HCT116 (cell line): ENCODE measurements at regions not wholly inside any gene's neighbourhood (a gene's known extent, or its start where the extent isn't known, plus 50 kb on each side); places are given as distances from the start of the nearest gene placed in this dataset.
"Not testable (repeated sequence)": the region's sequence is repeated elsewhere in the genome, so short reads cannot be mapped to it uniquely, and the experiment has no call there.

Experiments used
- ATAC-seq: fragments of 200-7000 bp; cut with Tn5 transposase; 2 replicates; pipeline ENCODE4 v1.9.1; 2020; ENCODE audit warnings: mild to moderate bottlenecking, moderate library complexity
- BruUV-seq: library from RNA; stranded (reverse); fragments of 400-500 nt; replicated peaks from 2 replicates; lab custom pipeline; 2021; lab: Mats Ljungman, UMichigan
- CTCF ChIA-PET: fragments of 300-600 bp; sonication (Branson Sonifier 250); formaldehyde crosslinking; loops from one replicate; lab custom pipeline; 2021; ENCODE audit warnings: antibody characterized with exemption; lab: Charles Lee
- POLR2A ChIA-PET: fragments of 300-600, 350-600 bp; sonication (Branson Sonifier 250); formaldehyde crosslinking; loops from one replicate; lab custom pipeline; 2021; ENCODE audit warnings: antibody characterized with exemption; lab: Charles Lee
- RAD21 ChIA-PET, 2 experiments: fragments of 300-600 bp; sonication (Branson Sonifier 250); formaldehyde crosslinking; loops; one replicate each; lab custom pipeline; 2023; ENCODE audit warnings: low total read pairs in 2 of 2; ENCODE audit not compliant: uncharacterized antibody in 2 of 2, unreplicated experiment in 2 of 2, low non-redundant PET in 1 of 2; lab: Charles Lee
- DNase-seq: peaks from one replicate; pipeline ENCODE4 v3.0.0-alpha.2; 2010; ENCODE audit warnings: low read depth, low spot score
- H2AFZ ChIP-seq: fragments of 200-600 bp; shearing (Covaris generic), sonication (generic); 2 replicates; pipeline ENCODE4 v1.6.1; 2017; ENCODE audit warnings: low read depth, mixed run types, mixed read lengths, antibody characterized with exemption, low read length; ENCODE audit not compliant: poor library complexity, severe bottlenecking
- H3K27ac ChIP-seq: 2 replicates; pipeline ENCODE4 v1.5.1; 2012; ENCODE audit warnings: low read depth, low read length
- H3K27me3 ChIP-seq: fragments of 200-600 bp; sonication (generic); 2 replicates; pipeline ENCODE4 v1.6.1; 2016; ENCODE audit warnings: mixed run types, low read length, mixed read lengths; ENCODE audit not compliant: insufficient read depth
- H3K36me3 ChIP-seq, 2 experiments: fragments of 200-500 bp in 1 of 2; fragments of 200-600 bp in 1 of 2; sonication (Bioruptor generic) in 1 of 2; sonication (generic) in 1 of 2; 2 replicates each; pipeline versions ENCODE4 v1.5.1 to v1.6.1; 2014 to 2016; ENCODE audit warnings: low read length in 2 of 2, inconsistent platforms in 1 of 2, mixed read lengths in 1 of 2, mixed run types in 1 of 2; ENCODE audit not compliant: insufficient read depth in 2 of 2, control insufficient read depth in 1 of 2
- H3K4me1 ChIP-seq, 2 experiments: fragments of 200-600 bp in 1 of 2; sonication (generic) in 1 of 2; 2 replicates each; pipeline versions ENCODE4 v1.5.1 to v1.6.1; 2012 to 2017; ENCODE audit warnings: low read length in 2 of 2, inconsistent platforms in 1 of 2, mild to moderate bottlenecking in 1 of 2, mixed read lengths in 1 of 2, mixed run types in 1 of 2, moderate library complexity in 1 of 2; ENCODE audit not compliant: insufficient read depth in 2 of 2, control insufficient read depth in 1 of 2
- H3K4me2 ChIP-seq: fragments of 200-600 bp; sonication (generic); 2 replicates; pipeline ENCODE4 v1.6.1; 2017; ENCODE audit warnings: mixed run types, low read length, mixed read lengths
- H3K4me3 ChIP-seq, 2 experiments: fragments of 200-600 bp in 1 of 2; sonication (generic) in 1 of 2; replicated peaks in 1 of 2; 2 replicates each; pipeline ENCODE4 v1.5.1; 2011 to 2016; ENCODE audit warnings: low read length in 2 of 2, control low read depth in 1 of 2, low read depth in 1 of 2, mild to moderate bottlenecking in 1 of 2, mixed read lengths in 1 of 2, mixed run types in 1 of 2
- H3K79me2 ChIP-seq: fragments of 200-600 bp; sonication (generic); 2 replicates; pipeline ENCODE4 v1.6.1; 2017; ENCODE audit warnings: mild to moderate bottlenecking, mixed run types, low read length, moderate library complexity, mixed read lengths; ENCODE audit not compliant: insufficient read depth
- H3K9ac ChIP-seq: fragments of 200-600 bp; sonication (generic); 2 replicates; pipeline ENCODE4 v1.6.1; 2016; ENCODE audit warnings: low read length, mixed read lengths
- H3K9me2 ChIP-seq: fragments of 200-600 bp; sonication (generic), shearing (Covaris generic); 2 replicates; pipeline ENCODE4 v1.6.1; 2017; ENCODE audit warnings: mixed run types, mild to moderate bottlenecking, moderate library complexity; ENCODE audit not compliant: insufficient read depth
- H3K9me3 ChIP-seq, 2 experiments: fragments of 200-500 bp in 1 of 2; fragments of 200-600 bp in 1 of 2; sonication (Bioruptor generic) in 1 of 2; sonication (generic) in 1 of 2; 2 replicates each; pipeline ENCODE4 v1.6.1; 2014 to 2017; ENCODE audit warnings: low read length in 2 of 2, mixed read lengths in 2 of 2, inconsistent platforms in 1 of 2, low read depth in 1 of 2, mild to moderate bottlenecking in 1 of 2, mixed run types in 1 of 2, moderate library complexity in 1 of 2; ENCODE audit not compliant: control insufficient read depth in 1 of 2, insufficient read depth in 1 of 2
- H4K20me1 ChIP-seq: fragments of 200-600 bp; sonication (generic), shearing (Covaris generic); 2 replicates; pipeline ENCODE4 v1.6.1; 2017; ENCODE audit warnings: mixed run types, mild to moderate bottlenecking, moderate library complexity; ENCODE audit not compliant: insufficient read depth
- CBX3 ChIP-seq: IDR thresholded peaks from 2 replicates; pipeline ENCODE4 v1.6.1; 2012; ENCODE audit warnings: low read depth
- JUND ChIP-seq: IDR thresholded peaks from 2 replicates; pipeline ENCODE4 v1.6.1; 2012
- SRF ChIP-seq: IDR thresholded peaks from 2 replicates; pipeline ENCODE4 v1.6.1; 2012; ENCODE audit warnings: low read depth
- TCF7L2 ChIP-seq: IDR thresholded peaks from 2 replicates; pipeline ENCODE4 v1.7.0; 2011; ENCODE audit warnings: borderline replicate concordance, inconsistent platforms; ENCODE audit not compliant: insufficient read depth, insufficient read length; ENCODE audit errors: extremely low read depth
- intact Hi-C: fragments of 100-400 bp; cut with micrococcal nuclease; formaldehyde crosslinking; loops from 2 replicates; pipeline ENCODE4 v1.10.0; 2022
- TF ChIP-seq, protein P1 (sequence below), 3 experiments: fragments of 200-600 bp in 1 of 3; sonication (generic) in 1 of 3; IDR thresholded peaks in 2 of 3; conservative IDR thresholded peaks in 1 of 3; 2 replicates each; pipeline ENCODE4 v1.5.1; 2012 to 2017; ENCODE audit warnings: low read depth in 2 of 3, low read length in 2 of 3, antibody characterized with exemption in 1 of 3, borderline replicate concordance in 1 of 3, control low read depth in 1 of 3, mild to moderate bottlenecking in 1 of 3, mixed read lengths in 1 of 3, mixed run types in 1 of 3, moderate library complexity in 1 of 3; ENCODE audit not compliant: insufficient read depth in 1 of 3
- TF ChIP-seq, protein P2 (sequence below): IDR thresholded peaks from 2 replicates; pipeline ENCODE4 v1.6.1; 2012

GRCh38 chr21:41568606-41569385, 60.8 kb upstream of the TMPRSS2 start (continued):
- TF ChIP-seq, protein P1, sequence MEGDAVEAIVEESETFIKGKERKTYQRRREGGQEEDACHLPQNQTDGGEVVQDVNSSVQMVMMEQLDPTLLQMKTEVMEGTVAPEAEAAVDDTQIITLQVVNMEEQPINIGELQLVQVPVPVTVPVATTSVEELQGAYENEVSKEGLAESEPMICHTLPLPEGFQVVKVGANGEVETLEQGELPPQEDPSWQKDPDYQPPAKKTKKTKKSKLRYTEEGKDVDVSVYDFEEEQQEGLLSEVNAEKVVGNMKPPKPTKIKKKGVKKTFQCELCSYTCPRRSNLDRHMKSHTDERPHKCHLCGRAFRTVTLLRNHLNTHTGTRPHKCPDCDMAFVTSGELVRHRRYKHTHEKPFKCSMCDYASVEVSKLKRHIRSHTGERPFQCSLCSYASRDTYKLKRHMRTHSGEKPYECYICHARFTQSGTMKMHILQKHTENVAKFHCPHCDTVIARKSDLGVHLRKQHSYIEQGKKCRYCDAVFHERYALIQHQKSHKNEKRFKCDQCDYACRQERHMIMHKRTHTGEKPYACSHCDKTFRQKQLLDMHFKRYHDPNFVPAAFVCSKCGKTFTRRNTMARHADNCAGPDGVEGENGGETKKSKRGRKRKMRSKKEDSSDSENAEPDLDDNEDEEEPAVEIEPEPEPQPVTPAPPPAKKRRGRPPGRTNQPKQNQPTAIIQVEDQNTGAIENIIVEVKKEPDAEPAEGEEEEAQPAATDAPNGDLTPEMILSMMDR (IDR thresholded peaks at IDR 0.05 in 2 of 3, conservative IDR thresholded peaks at IDR 0.05 in 1 of 3; ENCODE audit: borderline replicate concordance in 1 of 3, insufficient read depth in 1 of 3, low read depth in 2 of 3, low read length in 2 of 3): no peak
- no peak for TF ChIP-seq CBX3
- TF ChIP-seq, protein P2, sequence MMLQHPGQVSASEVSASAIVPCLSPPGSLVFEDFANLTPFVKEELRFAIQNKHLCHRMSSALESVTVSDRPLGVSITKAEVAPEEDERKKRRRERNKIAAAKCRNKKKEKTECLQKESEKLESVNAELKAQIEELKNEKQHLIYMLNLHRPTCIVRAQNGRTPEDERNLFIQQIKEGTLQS: no peak

GRCh38 chr21:41567901-41568510, 60.0 kb upstream of the TMPRSS2 start:
- H3K4me2 ChIP-seq: no peak overlapping the region
- H3K27me3 ChIP-seq: peaks cover 5% of the 10 kb centered on the region; the same call in 1 of the 2 replicates
- ATAC-seq (no peak), DNase-seq (no peak)
- BruUV-seq: no TSS peak
- H3K27ac ChIP-seq: no peak overlapping the region
- H3K79me2 ChIP-seq: no peaks in the 10 kb centered on the region
- POLR2A ChIA-PET: no interaction called here
- no peak overlapping the region for H3K9ac ChIP-seq
- H3K9me3 ChIP-seq: no peaks in the 10 kb centered on the region
- H3K4me1 ChIP-seq: no peaks in the 10 kb centered on the region
- intact Hi-C loops: no loop called here
- no peaks in the 10 kb centered on the region for H4K20me1 ChIP-seq
- no peak overlapping the region for H2AFZ ChIP-seq
- TF ChIP-seq SRF: no peak
- TF ChIP-seq CBX3: no peak
- no peak for TF ChIP-seq JUND
- no peak for TF ChIP-seq TCF7L2
- H3K9me2 ChIP-seq: no peaks in the 10 kb centered on the region
- H3K36me3 ChIP-seq: no peaks in the 10 kb centered on the region
- CTCF ChIA-PET: no interaction called here
- no peak overlapping the region for H3K4me3 ChIP-seq
- RAD21 ChIA-PET: no interaction called here

DNA sequence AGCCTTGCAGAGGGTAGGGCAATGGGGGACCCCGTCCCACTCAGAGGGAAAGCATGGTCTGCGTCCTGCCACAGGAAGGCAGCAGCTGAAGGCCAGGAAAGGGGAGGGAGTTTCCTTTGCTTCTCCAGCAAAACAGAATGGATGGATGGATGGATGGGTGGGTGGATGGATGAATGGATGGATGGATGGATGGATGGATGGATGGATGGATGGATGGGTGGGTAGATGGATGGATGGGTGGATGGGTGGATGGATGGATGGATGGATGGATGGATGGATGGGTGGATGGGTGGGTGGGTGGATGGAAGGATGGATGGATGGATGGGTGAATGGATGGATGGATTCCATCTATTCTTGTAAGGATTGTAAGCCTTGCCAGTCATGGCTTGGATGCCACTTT, 59.3 kb upstream of the TMPRSS2 start:
- intact Hi-C loops: not testable (repeated sequence)

More for the DNA sequence above, 59.3 kb upstream of the TMPRSS2 start:
- H3K27ac ChIP-seq, H3K9me3 ChIP-seq, RAD21 ChIA-PET, ATAC-seq, H3K79me2 ChIP-seq, H3K9me2 ChIP-seq, H3K9ac ChIP-seq, H2AFZ ChIP-seq, H3K27me3 ChIP-seq, CTCF ChIA-PET, H3K4me2 ChIP-seq, BruUV-seq, DNase-seq, H3K4me1 ChIP-seq, POLR2A ChIA-PET, H3K4me3 ChIP-seq, H3K36me3 ChIP-seq, H4K20me1 ChIP-seq: not testable (repeated sequence)
